ES-I3 (cell line): ENCODE measurements at regions not wholly inside any gene's neighbourhood (a gene's known extent, or its start where the extent isn't known, plus 50 kb on each side); places are given as distances from the start of the nearest gene placed in this dataset.

Experiments
- H3K36me3 ChIP-seq: 2 replicates; pipeline ENCODE4 v1.6.1; 2013; ENCODE audit warnings: mild to moderate bottlenecking, low read length, control low read depth, moderate library complexity; ENCODE audit not compliant: insufficient read depth
- H3K4me1 ChIP-seq: 2 replicates; pipeline ENCODE4 v1.6.1; 2013; ENCODE audit warnings: mild to moderate bottlenecking, control low read depth, low read length; ENCODE audit not compliant: insufficient read depth
- H3K9ac ChIP-seq: 2 replicates; pipeline ENCODE4 v1.6.1; 2013; ENCODE audit warnings: low read depth, mild to moderate bottlenecking, low read length, moderate library complexity
- H3K9me3 ChIP-seq: 2 replicates; pipeline ENCODE4 v1.6.1; 2013; ENCODE audit warnings: mild to moderate bottlenecking, low read length, moderate library complexity; ENCODE audit not compliant: control insufficient read depth, insufficient read depth

DNA sequence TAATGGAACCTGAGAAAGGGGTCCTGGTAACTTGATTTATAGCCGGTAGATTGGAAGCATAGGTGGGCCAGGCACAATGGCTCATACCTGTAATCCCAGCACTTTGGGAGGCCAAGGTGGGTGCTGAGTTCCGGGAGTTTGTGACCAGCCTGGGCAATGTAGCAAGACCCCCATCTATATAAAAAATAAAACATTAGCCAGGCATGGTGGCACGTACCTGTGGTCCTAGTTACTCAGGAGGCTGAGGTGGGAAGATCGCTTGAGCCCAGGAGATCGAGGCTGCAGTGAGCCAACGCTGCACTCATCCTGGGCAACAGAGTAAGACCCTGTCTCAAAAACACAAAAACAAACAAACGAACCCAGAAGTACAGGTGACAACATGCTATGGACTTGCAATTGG lies 76.5 kb downstream of the ZNF281 start:
- no peaks in the 10 kb centered on the region for H3K36me3 ChIP-seq
- H3K4me1 ChIP-seq = peaks cover 46% of the 10 kb centered on the region
- H3K9me3 ChIP-seq = no peaks in the 10 kb centered on the region
- H3K9ac ChIP-seq = no peak overlapping the region

DNA sequence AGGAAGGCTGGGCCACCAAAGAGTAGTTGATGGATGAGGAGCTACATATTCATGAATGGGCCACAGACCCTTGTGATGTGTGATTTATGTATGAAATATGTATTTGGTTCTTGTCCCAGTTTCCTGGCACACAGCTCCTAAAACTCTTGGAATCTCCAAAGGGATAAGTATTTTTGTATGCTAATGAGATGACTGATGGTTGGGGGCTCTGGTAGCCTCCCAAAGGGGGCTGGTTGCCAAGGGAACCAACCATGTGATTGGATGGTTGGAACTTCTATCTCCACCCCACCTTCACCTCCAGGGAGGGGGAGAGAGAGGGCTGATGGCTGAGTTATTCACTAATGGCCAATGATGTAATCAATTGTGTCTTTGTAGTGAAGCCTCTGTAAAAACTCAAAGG lies 77.1 kb downstream of the ZNF281 start:
- Histone ChIP-seq H3K9ac (no peak overlapping the region), H3K9me3 (no peaks in the 10 kb centered on the region), H3K36me3 (no peaks in the 10 kb centered on the region), H3K4me1 (peaks cover 46% of the 10 kb centered on the region)

DNA sequence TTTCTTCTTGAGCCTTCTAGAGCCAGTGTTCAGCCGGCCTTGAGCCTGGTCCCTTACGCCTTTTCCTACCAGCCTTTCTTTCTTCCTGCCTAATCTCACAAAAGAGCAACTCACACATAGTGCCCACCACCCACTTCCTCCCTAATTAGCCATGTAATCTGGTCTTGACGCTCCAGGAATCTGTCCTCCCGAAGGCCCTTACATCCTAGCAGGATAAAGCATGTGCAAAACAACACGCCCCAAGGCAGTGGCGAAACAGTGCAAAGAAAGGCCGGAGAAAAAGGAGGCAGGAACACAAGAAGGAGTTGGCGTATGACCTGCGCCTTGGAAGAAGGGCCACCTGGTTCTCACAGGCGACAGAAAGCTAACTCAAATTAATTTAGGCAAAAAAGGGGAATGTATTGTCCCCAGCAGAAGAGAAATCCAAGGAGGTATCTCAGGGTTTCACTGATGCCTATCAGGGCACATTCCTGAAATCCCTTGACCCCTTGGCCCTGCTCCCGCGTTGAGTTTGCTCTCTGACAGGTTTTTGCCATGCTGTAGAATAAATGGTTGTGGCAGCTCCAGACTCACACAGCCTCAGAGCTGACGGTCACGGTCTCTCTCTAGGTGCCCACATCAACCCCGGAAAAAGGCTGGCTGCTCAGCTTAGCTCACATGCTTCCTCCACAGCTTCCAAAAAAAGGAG lies 79.0 kb downstream of the ZNF281 start:
- H3K4me1 ChIP-seq = peaks cover 29% of the 10 kb centered on the region
- no peaks in the 10 kb centered on the region for H3K9me3 ChIP-seq
- no peak overlapping the region for H3K9ac ChIP-seq
- no peaks in the 10 kb centered on the region for H3K36me3 ChIP-seq

DNA sequence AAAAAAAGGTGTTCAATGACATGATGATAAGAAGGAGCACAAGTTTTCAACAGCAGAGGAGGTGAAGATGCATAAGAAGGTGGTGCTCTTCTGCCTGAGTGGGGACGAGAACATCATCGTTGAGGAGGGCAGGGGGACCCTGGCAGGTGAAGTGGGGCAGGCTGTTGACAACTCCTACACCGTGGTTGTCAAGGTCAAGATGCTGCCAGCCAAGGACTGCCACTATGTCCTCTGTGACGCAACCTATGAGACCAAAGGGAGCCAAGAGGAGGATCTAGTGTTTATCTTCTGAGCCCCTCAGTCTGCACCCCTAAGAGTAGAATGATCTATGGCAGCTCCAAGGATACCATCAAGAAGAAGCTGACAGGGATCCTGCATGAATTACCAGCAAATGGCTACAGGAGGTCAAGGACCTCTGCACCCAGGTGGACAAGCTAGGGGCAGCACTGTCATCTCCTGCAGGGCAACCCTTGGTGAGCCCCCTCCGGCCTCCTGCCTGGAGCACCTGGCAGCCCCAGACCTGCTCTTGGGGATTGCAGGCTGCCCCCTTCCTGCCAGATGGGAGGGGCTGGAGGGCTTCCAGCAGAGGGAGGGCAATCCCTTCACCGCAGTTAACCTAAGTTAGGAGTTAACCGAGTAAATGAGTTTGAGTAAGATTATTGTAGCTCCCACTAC lies 80.5 kb downstream of the ZNF281 start:
- H3K9me3 ChIP-seq = no peaks in the 10 kb centered on the region
- no peak overlapping the region for H3K9ac ChIP-seq
- no peaks in the 10 kb centered on the region for H3K36me3 ChIP-seq
- peaks cover 29% of the 10 kb centered on the region for H3K4me1 ChIP-seq

DNA sequence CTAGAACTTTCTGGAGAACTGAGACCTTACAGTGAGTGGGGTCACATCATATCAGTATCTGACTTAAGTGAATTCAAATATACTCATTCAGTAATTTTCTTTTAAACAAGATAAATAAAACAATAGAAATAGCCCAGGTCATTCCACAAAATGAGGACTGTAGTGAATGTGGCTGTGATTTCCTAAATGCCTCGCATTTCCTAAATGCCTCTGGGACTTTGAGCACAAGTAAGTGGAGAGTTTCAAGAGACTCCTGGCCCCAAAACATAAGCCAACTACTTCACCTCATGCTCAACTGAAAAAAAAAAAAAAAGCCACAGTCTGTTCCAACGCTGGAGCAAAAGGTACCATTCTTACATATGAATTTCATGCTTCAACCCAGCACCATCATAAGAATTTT lies 81.5 kb downstream of the ZNF281 start:
- H3K4me1 ChIP-seq = peaks cover 29% of the 10 kb centered on the region
- H3K36me3 ChIP-seq = no peaks in the 10 kb centered on the region
- no peaks in the 10 kb centered on the region for H3K9me3 ChIP-seq
- no peak overlapping the region for H3K9ac ChIP-seq

DNA sequence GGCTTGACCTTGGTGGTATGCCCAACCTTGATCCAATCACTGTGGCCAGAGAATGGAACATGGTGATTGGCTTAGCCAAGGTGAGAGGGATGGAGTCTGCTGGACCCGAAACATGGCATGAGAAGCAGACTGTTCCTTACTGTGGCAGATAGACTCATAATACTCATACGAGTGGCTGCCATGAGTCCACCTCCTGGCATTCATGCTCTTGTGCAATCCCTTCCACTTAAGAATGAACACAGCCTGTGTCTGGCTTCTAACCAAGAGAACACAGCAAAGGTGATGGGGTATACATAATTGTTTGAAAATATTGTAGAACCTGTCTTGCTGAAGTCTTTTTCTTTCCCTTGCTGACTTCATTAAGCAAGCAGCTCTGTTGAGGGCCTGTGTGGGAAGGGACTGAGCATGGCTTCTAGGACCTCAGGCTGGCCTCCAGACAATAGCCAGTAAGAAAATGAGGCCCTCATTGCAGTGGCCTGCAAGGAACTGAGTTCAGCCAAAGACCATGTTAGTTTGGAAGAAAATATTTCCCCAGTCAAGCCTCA lies 85.9 kb downstream of the ZNF281 start:
- Histone ChIP-seq H3K9me3 (no peaks in the 10 kb centered on the region), H3K36me3 (no peaks in the 10 kb centered on the region), H3K4me1 (peaks cover 6% of the 10 kb centered on the region), H3K9ac (no peak overlapping the region)

DNA sequence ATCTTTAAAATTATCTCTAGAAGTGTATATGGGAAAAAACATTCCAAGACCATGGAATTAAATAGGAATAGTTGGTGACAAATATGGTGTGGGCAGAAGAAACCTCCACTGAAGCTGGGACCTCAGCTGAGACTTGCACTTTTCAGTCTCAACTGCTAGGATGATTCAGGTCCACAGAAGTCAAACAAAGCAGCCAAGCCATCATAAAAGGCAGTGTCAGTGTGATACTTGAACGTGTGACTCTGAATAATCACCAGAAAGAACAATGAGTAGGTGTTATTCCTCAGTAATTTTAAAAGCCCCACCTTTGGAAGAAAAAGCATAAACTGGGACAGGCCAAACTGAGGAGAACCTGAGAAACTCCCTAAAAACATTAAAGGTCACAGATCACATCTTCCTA lies 90.7 kb downstream of the ZNF281 start:
- no peaks in the 10 kb centered on the region for H3K36me3 ChIP-seq
- no peak overlapping the region for H3K9ac ChIP-seq
- peaks cover 5% of the 10 kb centered on the region; the same call in 1 of the 2 replicates for H3K4me1 ChIP-seq
- no peaks in the 10 kb centered on the region for H3K9me3 ChIP-seq

DNA sequence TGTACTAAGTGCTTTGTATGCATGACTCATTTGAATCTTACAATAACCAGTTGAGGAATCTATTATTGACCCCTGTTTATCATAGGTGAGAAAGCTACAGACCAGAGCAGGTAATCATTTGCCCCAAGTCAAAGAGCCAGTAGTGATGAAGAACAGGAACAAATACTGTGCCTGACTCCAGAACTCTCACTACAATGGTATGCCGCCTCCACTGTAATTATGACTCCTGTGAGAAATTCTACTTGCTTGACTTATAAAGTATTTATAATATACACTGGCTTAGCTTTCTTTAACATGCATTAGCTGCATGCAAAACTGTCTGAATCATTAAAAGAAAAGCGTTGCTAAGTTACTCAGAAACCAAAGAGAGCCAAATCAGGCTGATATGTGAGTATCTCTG lies 92.6 kb downstream of the ZNF281 start:
- Histone ChIP-seq H3K9ac (no peak overlapping the region), H3K9me3 (no peaks in the 10 kb centered on the region), H3K36me3 (no peaks in the 10 kb centered on the region), H3K4me1 (peaks cover 6% of the 10 kb centered on the region; the same call in 1 of the 2 replicates)

DNA sequence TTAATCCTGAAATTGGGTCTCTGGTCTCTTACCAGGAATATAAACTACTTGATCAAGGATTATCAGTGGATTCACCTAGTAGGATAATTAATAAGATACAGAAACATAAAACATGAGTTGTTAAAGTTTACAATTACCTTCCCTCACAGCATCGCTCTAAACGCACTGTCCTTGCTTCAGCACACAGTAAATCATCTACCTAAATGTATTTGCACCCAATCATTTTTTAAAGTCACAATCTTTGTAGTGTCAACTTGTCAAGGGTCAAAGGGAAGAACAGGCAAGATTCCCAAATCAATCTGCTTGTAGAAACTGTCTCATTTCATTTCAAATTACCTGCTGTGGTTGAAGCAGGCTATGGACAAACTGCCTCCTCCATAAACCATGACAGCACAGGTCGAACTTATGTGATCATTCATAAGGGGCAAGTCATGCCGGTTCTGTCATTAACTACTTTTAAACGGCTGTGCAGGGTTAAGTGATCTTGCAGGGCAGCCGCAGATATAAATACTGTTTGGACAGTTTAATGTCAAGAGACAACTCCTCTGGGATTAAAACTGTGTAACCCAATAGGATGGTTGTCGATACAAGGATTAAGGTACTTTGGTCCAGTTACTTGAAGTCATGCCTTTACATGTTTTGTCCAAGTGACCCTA lies 93.6 kb downstream of the ZNF281 start:
- no peaks in the 10 kb centered on the region for H3K9me3 ChIP-seq
- no peaks in the 10 kb centered on the region for H3K36me3 ChIP-seq
- H3K9ac ChIP-seq = no peak overlapping the region
- H3K4me1 ChIP-seq = peaks cover 6% of the 10 kb centered on the region; the same call in 1 of the 2 replicates

DNA sequence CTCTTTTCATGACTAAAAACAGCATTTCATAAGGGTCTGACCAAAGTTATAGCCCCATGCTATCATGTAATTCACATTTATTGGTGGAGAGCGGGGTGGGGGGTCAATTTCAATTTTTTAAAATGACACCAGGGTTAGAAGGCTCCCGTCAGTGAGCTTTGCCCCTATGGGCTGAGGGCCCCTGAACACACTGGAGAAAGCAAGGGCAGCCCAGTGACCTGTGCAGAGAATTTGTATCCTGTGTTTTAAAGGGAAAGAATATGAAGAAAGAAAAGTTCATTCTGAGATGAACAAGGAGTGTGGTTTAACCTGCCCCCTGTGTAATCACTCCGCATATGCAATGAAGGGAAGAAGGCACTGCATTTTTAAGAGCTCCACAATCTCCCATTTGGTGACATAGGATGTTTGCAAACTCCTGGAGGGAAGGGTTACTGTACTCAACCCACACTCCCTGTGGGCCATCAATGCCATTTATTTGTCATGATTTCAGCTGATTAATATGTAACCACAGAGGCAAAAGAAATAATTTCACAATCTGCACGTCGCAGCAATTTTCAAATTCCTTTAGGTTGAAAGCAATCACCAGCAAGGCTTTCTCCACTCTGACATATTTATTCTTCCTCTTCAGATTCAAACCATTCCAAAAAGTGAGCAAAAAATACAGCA lies 95.6 kb downstream of the ZNF281 start:
- Histone ChIP-seq H3K9me3 (no peaks in the 10 kb centered on the region), H3K4me1 (peaks cover 6% of the 10 kb centered on the region; the same call in 1 of the 2 replicates), H3K9ac (no peak overlapping the region), H3K36me3 (no peaks in the 10 kb centered on the region)

DNA sequence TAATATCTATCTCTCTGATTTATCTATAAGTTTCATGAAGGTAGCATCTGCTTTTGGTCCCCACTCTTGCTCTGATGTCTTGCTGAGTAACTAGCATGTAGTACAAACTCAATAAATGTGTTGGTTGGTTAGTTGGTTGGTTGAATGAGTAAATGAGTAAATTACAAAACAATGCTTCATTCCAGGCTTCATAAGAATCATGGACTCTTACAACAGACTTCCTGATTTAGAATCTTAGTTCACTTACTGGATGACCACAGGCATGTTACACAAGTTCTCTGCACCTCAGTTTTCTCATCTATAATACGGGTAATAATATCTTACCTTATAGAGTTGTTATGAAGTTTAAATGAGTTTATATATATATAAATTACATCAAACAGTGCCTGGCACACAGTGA lies 98.6 kb downstream of the ZNF281 start:
- Histone ChIP-seq H3K9ac (no peak overlapping the region), H3K9me3 (no peaks in the 10 kb centered on the region), H3K4me1 (peaks cover 6% of the 10 kb centered on the region; the same call in 1 of the 2 replicates), H3K36me3 (no peaks in the 10 kb centered on the region)

DNA sequence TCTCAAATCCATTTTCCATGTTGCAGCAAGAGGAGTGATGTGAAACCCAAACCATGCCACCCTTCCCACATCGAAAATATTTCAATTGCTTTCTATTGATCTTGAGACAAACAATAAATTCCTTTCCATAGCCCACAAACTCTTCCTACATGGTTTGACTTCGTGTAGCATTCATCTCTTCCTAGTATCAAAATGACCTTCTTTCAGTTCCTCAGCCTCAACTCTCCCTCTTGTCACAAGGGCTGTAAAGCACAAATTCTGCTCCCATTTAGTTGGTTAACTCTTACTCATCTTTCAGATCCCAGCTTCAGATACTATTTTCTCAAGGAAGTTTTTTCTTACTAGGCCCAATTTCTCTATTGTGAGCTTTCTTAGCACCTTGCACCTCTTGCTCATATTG lies 99.0 kb downstream of the ZNF281 start:
- Histone ChIP-seq H3K36me3 (no peaks in the 10 kb centered on the region), H3K9ac (no peak overlapping the region), H3K9me3 (no peaks in the 10 kb centered on the region), H3K4me1 (peaks cover 6% of the 10 kb centered on the region; the same call in 1 of the 2 replicates)

DNA sequence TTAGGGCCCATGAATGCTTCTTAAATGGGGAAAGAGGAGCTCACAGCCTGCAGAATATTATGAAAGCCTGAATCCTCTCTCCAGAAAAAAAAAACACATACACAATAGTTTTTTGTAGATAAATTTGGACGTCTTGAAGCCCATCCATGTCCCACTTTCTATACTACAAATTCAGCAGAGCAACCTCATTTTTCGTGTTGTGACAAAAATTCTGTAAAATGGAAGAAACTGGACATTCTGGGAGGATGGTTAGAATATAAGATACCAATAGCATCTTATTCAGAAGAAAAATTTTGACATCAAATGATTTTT lies 102.1 kb downstream of the ZNF281 start:
- Histone ChIP-seq H3K4me1 (no peaks in the 10 kb centered on the region), H3K9ac (no peak overlapping the region), H3K9me3 (no peaks in the 10 kb centered on the region), H3K36me3 (no peaks in the 10 kb centered on the region)

DNA sequence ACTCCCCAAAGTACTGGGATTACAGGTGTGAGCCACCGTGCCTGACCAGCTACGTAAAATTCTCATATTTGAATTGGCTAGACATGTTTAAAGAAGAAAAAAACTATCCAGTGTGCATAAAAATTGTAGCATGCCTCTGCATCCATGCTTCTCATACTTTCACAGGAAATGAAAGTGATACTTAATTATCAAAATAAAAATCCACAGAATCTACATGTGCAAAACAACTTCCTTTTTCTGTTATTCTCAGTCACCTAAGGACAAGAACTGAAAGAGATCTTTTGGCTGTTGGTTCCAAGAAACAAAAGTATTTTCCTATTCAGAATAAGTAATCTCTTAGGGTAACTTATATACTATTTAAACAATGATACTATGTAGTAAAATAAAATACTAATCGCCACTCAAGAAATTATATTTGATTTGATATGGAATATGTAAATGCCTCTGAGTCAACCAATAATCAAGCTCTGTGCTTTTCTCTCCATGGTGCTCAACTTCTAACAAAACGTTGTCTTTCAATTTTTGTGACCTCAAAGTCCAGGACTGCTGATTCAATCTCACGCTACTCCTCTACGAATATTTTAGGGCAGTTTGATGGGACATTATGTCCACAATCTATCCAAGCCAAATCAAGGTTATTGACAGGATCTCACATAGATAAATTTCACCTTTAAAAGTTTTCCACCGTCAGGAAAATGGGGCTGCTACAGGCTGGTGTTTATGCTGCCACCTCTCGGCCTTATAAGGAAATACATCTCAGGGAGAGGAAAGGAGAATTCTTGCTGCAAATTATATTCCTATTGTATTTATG lies 102.7 kb downstream of the ZNF281 start:
- no peak overlapping the region for H3K9ac ChIP-seq
- no peaks in the 10 kb centered on the region for H3K4me1 ChIP-seq
- H3K9me3 ChIP-seq = no peaks in the 10 kb centered on the region
- H3K36me3 ChIP-seq = no peaks in the 10 kb centered on the region
